ENCODE measurements at regions not wholly inside any gene's neighbourhood (a gene's known extent, or its start where the extent isn't known, plus 50 kb on each side); places are given as distances from the start of the nearest gene placed in this dataset.

DNA sequence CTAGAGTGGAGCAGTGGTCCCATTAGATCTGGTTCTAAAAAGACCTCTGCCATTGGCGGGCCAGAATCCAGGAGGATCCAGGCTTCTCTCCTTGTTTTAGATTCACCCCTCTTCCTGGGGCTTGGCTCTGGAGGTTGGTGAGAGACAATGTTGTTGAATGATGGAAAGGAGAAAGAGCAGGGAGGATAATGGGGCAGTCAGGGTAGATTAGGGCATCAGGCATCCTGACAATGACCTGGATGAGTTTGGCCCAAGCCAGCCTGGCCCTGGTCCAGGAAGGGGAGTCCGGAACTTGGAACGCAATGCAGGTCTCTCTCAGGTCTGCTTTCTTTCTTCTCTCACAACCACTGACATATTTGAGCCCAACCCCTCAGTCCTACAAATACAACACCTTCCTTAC lies 260.1 kb upstream of the RASGRP1 start:
- no peak for DNase-seq
- TF ChIP-seq, protein P1, sequence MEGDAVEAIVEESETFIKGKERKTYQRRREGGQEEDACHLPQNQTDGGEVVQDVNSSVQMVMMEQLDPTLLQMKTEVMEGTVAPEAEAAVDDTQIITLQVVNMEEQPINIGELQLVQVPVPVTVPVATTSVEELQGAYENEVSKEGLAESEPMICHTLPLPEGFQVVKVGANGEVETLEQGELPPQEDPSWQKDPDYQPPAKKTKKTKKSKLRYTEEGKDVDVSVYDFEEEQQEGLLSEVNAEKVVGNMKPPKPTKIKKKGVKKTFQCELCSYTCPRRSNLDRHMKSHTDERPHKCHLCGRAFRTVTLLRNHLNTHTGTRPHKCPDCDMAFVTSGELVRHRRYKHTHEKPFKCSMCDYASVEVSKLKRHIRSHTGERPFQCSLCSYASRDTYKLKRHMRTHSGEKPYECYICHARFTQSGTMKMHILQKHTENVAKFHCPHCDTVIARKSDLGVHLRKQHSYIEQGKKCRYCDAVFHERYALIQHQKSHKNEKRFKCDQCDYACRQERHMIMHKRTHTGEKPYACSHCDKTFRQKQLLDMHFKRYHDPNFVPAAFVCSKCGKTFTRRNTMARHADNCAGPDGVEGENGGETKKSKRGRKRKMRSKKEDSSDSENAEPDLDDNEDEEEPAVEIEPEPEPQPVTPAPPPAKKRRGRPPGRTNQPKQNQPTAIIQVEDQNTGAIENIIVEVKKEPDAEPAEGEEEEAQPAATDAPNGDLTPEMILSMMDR (IDR thresholded peaks at IDR 0.05 in 8 of 11, conservative IDR thresholded peaks at IDR 0.05 in 3 of 11): no peak
- TF ChIP-seq POLR2A (IDR thresholded peaks at IDR 0.05) (no peak), POLR2AphosphoS5 (IDR thresholded peaks at IDR 0.05) (no peak)
- intact Hi-C loops (cut with DNase I; ENCODE audit: low total_unique reads): no loop called here
- Histone ChIP-seq H3K9me3 (no peaks in the 10 kb centered on the region), H3K36me3 (no peaks in the 10 kb centered on the region), H3K4me3 (no peak overlapping the region), H3K4me1 (peaks cover 0 to 23% (median 4%) of the 10 kb centered on the region in 6 donors), H3K27me3 (replicated peaks in 1 of 7) (peaks cover 0 to 4% (median 0%) of the 10 kb centered on the region in 7 donors), H3K27ac (no peak overlapping the region)
- 88 to 96% (median 91%) methylated on average over 3 of the region's 3 CpGs for WGBS, 5 donors

DNA sequence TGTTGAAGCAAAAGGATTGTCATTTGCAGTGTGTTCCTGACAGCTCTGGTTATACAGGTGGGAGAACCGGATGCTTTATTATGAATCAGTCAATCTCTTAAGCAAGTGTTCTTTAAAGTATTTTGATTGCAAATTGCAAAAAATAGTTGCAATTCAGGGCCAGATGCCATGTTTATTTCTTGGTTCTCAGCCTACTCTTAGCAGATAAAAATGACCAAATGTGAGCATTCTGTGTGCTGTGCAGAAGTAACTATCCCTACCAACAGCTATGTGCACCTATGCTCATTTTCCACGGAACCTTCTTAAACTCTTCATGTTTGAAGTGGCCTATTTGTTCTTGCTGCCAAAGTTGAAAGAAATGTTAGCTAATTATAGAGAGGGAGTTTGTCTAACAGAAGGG lies 262.3 kb upstream of the RASGRP1 start:
- H3K36me3 ChIP-seq: no peaks in the 10 kb centered on the region
- no peak overlapping the region for H3K4me3 ChIP-seq
- H3K27ac ChIP-seq: no peak overlapping the region
- intact Hi-C loops (cut with DNase I; ENCODE audit: low total_unique reads): no loop called here
- H3K27me3 ChIP-seq (replicated peaks in 1 of 7): peaks cover 0 to 4% (median 0%) of the 10 kb centered on the region in 7 donors
- H3K9me3 ChIP-seq: peaks cover 0 to 5% (median 1%) of the 10 kb centered on the region in 8 donors
- H3K4me1 ChIP-seq: peaks cover 0 to 29% (median 4%) of the 10 kb centered on the region in 6 donors
- DNase-seq: no peak
- TF ChIP-seq, protein P1 (IDR thresholded peaks at IDR 0.05 in 8 of 11, conservative IDR thresholded peaks at IDR 0.05 in 3 of 11): no peak
- TF ChIP-seq POLR2A (IDR thresholded peaks at IDR 0.05) (no peak), POLR2AphosphoS5 (IDR thresholded peaks at IDR 0.05) (no peak)
- WGBS, 5 donors: 66 to 87% (median 83%) methylated on average over 2 of the region's 2 CpGs

DNA sequence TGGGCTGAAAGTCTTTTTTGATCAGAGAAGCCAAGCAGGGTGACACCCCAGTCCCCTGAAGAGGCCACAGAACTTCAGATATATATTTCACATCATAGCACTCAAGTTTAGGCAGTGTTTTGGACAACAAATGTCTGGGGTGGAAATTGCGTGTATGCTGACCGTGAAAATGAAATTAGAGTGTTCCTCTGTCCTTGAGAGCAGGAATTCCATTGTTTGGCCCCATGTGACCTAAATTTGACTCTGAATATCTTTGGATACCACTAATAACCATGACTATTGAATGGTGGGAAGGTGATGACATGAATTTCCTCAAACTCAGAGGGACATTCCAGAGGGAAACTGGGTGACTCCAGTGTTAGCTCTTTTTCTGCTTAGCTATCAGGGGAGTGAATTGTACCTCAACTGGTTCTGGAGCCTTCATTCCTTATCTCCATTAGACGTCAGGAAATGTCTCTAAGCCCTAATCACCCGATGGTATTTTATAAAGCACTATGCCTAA lies 263.5 kb upstream of the RASGRP1 start:
- WGBS, 5 donors: 29 to 46% (median 43%) methylated on average over 4 of the region's 4 CpGs
- intact Hi-C loops (cut with DNase I; ENCODE audit: low total_unique reads): no loop called here
- TF ChIP-seq POLR2A (IDR thresholded peaks at IDR 0.05): no peak
- TF ChIP-seq POLR2AphosphoS5 (IDR thresholded peaks at IDR 0.05): peak in 1 of 3 donors; percentile 57
- TF ChIP-seq, protein P1 (IDR thresholded peaks at IDR 0.05 in 8 of 11, conservative IDR thresholded peaks at IDR 0.05 in 3 of 11): no peak
- Histone ChIP-seq H3K27ac (peak overlapping the region in 7 of 8 donors; percentile 31 to 70 (median 54)), H3K36me3 (no peaks in the 10 kb centered on the region), H3K4me1 (peaks cover 0 to 29% (median 4%) of the 10 kb centered on the region in 6 donors), H3K9me3 (peaks cover 0 to 17% (median 6%) of the 10 kb centered on the region in 8 donors), H3K27me3 (replicated peaks in 1 of 7) (peaks cover 0 to 4% (median 0%) of the 10 kb centered on the region in 7 donors), H3K4me3 (no peak overlapping the region)
- no peak for DNase-seq

DNA sequence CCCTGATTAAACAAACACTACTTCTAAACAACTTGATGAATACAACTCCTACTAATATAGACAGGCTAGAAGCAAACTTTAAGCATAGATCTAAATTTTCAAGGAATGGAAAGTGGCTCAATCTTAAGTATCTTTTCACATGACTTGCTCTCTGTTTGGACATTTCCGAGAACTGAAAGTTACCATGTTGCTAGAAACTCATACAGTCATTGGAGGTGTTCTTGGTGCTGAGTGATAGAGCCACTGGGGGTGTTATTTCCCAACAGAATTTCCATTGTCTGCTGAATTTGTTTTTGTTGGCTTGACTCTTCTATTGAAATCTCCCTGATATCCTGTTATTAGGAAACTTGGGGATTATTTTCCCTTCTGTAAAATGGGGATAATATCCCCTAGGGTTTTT lies 264.5 kb upstream of the RASGRP1 start:
- no peaks in the 10 kb centered on the region for H3K36me3 ChIP-seq
- WGBS, 5 donors: 89 to 94% (median 93%) methylated on average over 1 of the region's 1 CpG
- peak overlapping the region in 7 of 8 donors; percentile 6 to 70 (median 54) for H3K27ac ChIP-seq
- TF ChIP-seq, protein P1 (IDR thresholded peaks at IDR 0.05 in 8 of 11, conservative IDR thresholded peaks at IDR 0.05 in 3 of 11): no peak
- TF ChIP-seq POLR2A (IDR thresholded peaks at IDR 0.05) (no peak), POLR2AphosphoS5 (IDR thresholded peaks at IDR 0.05) (no peak)
- no peak for DNase-seq
- H3K4me1 ChIP-seq: peaks cover 0 to 29% (median 4%) of the 10 kb centered on the region in 6 donors
- intact Hi-C loops (cut with DNase I; ENCODE audit: low total_unique reads): no loop called here
- peaks cover 0 to 4% (median 0%) of the 10 kb centered on the region in 7 donors for H3K27me3 ChIP-seq (replicated peaks in 1 of 7)
- H3K4me3 ChIP-seq: no peak overlapping the region
- H3K9me3 ChIP-seq: peaks cover 0 to 19% (median 6%) of the 10 kb centered on the region in 8 donors

All from spleen (tissue), 11 donors.